Suprapubic skin (tissue), 4 donors: ENCODE measurements at regions not wholly inside any gene's neighbourhood (a gene's known extent, or its start where the extent isn't known, plus 50 kb on each side); places are given as distances from the start of the nearest gene placed in this dataset.

Source experiments
- EP300 ChIP-seq: sonication (generic); formaldehyde crosslinking; IDR thresholded peaks from one replicate; pipeline ENCODE4 v1.6.1; 2017; ENCODE audit warnings: antibody characterized with exemption
- POLR2A ChIP-seq, 2 donors: fragments of 450-650 bp; IDR thresholded peaks; one replicate each; pipeline ENCODE4 v1.6.1; 2017; ENCODE audit warnings: antibody characterized with exemption in 2 of 2, mild to moderate bottlenecking in 2 of 2, moderate library complexity in 2 of 2
- POLR2AphosphoS5 ChIP-seq, 3 donors: sonication (generic); formaldehyde crosslinking; IDR thresholded peaks; one replicate each; pipeline ENCODE4 v1.6.1; 2017; ENCODE audit warnings: antibody characterized with exemption in 3 of 3
- TF ChIP-seq, protein P1 (sequence below), 2 donors: fragments of 200-600 bp in 1 of 2; fragments of 450-650 bp in 1 of 2; sonication (generic) in 1 of 2; IDR thresholded peaks; one replicate each; pipeline ENCODE4 v1.5.1; 2016 to 2019; ENCODE audit warnings: antibody characterized with exemption in 2 of 2, mild to moderate bottlenecking in 1 of 2, moderate library complexity in 1 of 2

DNA sequence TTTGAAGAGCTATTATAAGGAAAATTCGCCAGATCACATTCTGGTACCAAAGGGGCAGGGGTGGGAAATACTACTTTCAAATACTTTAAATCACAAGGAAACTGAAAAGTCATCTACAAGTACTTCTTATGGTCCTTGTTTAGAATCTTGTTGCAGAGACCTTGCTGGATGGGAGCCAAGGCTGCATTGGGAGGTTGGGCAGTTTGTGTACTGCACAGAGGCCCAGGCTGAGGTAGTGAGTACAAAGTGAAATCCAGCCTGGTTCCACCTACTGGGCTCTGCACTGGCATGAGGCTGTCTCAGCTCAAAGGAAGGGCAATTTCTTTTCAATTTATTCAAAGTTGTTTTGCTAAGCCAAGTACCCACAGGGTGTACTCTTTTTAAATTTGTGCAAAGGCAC lies 140.3 kb upstream of the DLX2 start:
- TF ChIP-seq EP300 (no peak), POLR2A (IDR thresholded peaks at IDR 0.05) (no peak), POLR2AphosphoS5 (IDR thresholded peaks at IDR 0.05) (no peak)
- TF ChIP-seq, protein P1, sequence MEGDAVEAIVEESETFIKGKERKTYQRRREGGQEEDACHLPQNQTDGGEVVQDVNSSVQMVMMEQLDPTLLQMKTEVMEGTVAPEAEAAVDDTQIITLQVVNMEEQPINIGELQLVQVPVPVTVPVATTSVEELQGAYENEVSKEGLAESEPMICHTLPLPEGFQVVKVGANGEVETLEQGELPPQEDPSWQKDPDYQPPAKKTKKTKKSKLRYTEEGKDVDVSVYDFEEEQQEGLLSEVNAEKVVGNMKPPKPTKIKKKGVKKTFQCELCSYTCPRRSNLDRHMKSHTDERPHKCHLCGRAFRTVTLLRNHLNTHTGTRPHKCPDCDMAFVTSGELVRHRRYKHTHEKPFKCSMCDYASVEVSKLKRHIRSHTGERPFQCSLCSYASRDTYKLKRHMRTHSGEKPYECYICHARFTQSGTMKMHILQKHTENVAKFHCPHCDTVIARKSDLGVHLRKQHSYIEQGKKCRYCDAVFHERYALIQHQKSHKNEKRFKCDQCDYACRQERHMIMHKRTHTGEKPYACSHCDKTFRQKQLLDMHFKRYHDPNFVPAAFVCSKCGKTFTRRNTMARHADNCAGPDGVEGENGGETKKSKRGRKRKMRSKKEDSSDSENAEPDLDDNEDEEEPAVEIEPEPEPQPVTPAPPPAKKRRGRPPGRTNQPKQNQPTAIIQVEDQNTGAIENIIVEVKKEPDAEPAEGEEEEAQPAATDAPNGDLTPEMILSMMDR (IDR thresholded peaks at IDR 0.05), result no peak
